K562 (cell line): ENCODE measurements at regions not wholly inside any gene's neighbourhood (a gene's known extent, or its start where the extent isn't known, plus 50 kb on each side); places are given as distances from the start of the nearest gene placed in this dataset.

Experiments
- BACH1 ChIP-seq: fragments of 200-800 bp; sonication (Bioruptor generic); IDR thresholded peaks from 2 replicates; pipeline ENCODE4 v1.6.1; 2016; ENCODE audit warnings: missing genetic modification characterization, missing compliant biosample characterization
- POLR2AphosphoS5 ChIP-seq: IDR thresholded peaks from 2 replicates; pipeline ENCODE4 v1.6.1; 2011; ENCODE audit warnings: mild to moderate bottlenecking, low read depth, low read length, moderate library complexity; ENCODE audit not compliant: control insufficient read depth, insufficient read depth
- SMARCB1 ChIP-seq: IDR thresholded peaks from 2 replicates; pipeline ENCODE4 v1.6.1; 2011; ENCODE audit warnings: improper control_type of control experiment, low read depth; ENCODE audit not compliant: insufficient read length
- ZKSCAN8 ChIP-seq: fragments of 200-800 bp; sonication (Bioruptor generic); IDR thresholded peaks from 2 replicates; pipeline ENCODE4 v1.6.1; 2016; ENCODE audit warnings: missing genetic modification characterization, missing compliant biosample characterization
- TF ChIP-seq, protein P1 (sequence below): fragments of 200-400 bp; formaldehyde crosslinking; IDR thresholded peaks from 2 replicates; pipeline ENCODE4 v1.6.1; 2017; ENCODE audit warnings: mild to moderate bottlenecking, low read depth, low read length, moderate library complexity
- TF ChIP-seq, protein P2 (sequence below), 3 experiments: IDR thresholded peaks in 2 of 3; conservative IDR thresholded peaks in 1 of 3; 2 replicates each; pipeline ENCODE4 v1.5.1; 2011 to 2012; ENCODE audit warnings: low read length in 3 of 3, mild to moderate bottlenecking in 3 of 3, control low read depth in 2 of 3, improper control_type of control experiment in 1 of 3, inconsistent platforms in 1 of 3, low read depth in 1 of 3, mixed read lengths in 1 of 3, moderate library complexity in 1 of 3; ENCODE audit not compliant: insufficient read depth in 2 of 3
- TF ChIP-seq, protein P3 (sequence below): fragments of 450-650 bp; IDR thresholded peaks from 2 replicates; pipeline ENCODE4 v1.6.1; 2016

GRCh38 chr13:105213512-105213911 lies 1322.0 kb downstream of the EFNB2 start:
- TF ChIP-seq, protein P1, sequence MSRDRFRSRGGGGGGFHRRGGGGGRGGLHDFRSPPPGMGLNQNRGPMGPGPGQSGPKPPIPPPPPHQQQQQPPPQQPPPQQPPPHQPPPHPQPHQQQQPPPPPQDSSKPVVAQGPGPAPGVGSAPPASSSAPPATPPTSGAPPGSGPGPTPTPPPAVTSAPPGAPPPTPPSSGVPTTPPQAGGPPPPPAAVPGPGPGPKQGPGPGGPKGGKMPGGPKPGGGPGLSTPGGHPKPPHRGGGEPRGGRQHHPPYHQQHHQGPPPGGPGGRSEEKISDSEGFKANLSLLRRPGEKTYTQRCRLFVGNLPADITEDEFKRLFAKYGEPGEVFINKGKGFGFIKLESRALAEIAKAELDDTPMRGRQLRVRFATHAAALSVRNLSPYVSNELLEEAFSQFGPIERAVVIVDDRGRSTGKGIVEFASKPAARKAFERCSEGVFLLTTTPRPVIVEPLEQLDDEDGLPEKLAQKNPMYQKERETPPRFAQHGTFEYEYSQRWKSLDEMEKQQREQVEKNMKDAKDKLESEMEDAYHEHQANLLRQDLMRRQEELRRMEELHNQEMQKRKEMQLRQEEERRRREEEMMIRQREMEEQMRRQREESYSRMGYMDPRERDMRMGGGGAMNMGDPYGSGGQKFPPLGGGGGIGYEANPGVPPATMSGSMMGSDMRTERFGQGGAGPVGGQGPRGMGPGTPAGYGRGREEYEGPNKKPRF, result no peak
- TF ChIP-seq POLR2AphosphoS5, result no peak
- TF ChIP-seq SMARCB1, result no peak
- TF ChIP-seq, protein P2, sequence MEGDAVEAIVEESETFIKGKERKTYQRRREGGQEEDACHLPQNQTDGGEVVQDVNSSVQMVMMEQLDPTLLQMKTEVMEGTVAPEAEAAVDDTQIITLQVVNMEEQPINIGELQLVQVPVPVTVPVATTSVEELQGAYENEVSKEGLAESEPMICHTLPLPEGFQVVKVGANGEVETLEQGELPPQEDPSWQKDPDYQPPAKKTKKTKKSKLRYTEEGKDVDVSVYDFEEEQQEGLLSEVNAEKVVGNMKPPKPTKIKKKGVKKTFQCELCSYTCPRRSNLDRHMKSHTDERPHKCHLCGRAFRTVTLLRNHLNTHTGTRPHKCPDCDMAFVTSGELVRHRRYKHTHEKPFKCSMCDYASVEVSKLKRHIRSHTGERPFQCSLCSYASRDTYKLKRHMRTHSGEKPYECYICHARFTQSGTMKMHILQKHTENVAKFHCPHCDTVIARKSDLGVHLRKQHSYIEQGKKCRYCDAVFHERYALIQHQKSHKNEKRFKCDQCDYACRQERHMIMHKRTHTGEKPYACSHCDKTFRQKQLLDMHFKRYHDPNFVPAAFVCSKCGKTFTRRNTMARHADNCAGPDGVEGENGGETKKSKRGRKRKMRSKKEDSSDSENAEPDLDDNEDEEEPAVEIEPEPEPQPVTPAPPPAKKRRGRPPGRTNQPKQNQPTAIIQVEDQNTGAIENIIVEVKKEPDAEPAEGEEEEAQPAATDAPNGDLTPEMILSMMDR (IDR thresholded peaks at IDR 0.05 in 2 of 3, conservative IDR thresholded peaks at IDR 0.05 in 1 of 3; ENCODE audit: insufficient read depth in 2 of 3, low read depth in 1 of 3, low read length in 3 of 3), result no peak
- TF ChIP-seq, protein P3, sequence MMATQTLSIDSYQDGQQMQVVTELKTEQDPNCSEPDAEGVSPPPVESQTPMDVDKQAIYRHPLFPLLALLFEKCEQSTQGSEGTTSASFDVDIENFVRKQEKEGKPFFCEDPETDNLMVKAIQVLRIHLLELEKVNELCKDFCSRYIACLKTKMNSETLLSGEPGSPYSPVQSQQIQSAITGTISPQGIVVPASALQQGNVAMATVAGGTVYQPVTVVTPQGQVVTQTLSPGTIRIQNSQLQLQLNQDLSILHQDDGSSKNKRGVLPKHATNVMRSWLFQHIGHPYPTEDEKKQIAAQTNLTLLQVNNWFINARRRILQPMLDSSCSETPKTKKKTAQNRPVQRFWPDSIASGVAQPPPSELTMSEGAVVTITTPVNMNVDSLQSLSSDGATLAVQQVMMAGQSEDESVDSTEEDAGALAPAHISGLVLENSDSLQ, result no peak
- no peak for TF ChIP-seq ZKSCAN8
- no peak for TF ChIP-seq BACH1 (tag)
